Ectodermal cell (in vitro differentiated cells): ENCODE measurements at regions not wholly inside any gene's neighbourhood (a gene's known extent, or its start where the extent isn't known, plus 50 kb on each side); places are given as distances from the start of the nearest gene placed in this dataset.

Experiments
- H3K27ac ChIP-seq: 2 replicates; pipeline ENCODE4 v1.7.0; 2013; ENCODE audit warnings: mild to moderate bottlenecking, low read depth, low read length; ENCODE audit not compliant: insufficient read depth, poor library complexity, severe bottlenecking
- H3K27me3 ChIP-seq: 2 replicates; pipeline ENCODE4 v1.7.0; 2013; ENCODE audit warnings: mild to moderate bottlenecking, low read length; ENCODE audit not compliant: insufficient read depth, control insufficient read depth, poor library complexity, severe bottlenecking
- H3K36me3 ChIP-seq: one replicate; pipeline ENCODE4 v1.7.0; 2013; ENCODE audit warnings: low read length; ENCODE audit not compliant: control insufficient read depth, insufficient read depth
- H3K4me1 ChIP-seq: one replicate; pipeline ENCODE4 v1.7.0; 2013; ENCODE audit warnings: low read length; ENCODE audit not compliant: control insufficient read depth, insufficient read depth
- H3K4me3 ChIP-seq: 2 replicates; pipeline ENCODE4 v1.7.0; 2013; ENCODE audit warnings: low read depth, low read length, control low read depth; ENCODE audit not compliant: insufficient read depth
- H3K9me3 ChIP-seq: 2 replicates; pipeline ENCODE4 v1.7.0; 2013; ENCODE audit warnings: mild to moderate bottlenecking, low read length, moderate library complexity; ENCODE audit not compliant: control insufficient read depth
- WGBS, 2 experiments: methylation state at CpG; one replicate each; pipeline ENCODE4 v1.1.7; 2013; ENCODE audit warnings: missing lambda C conversion rate in 2 of 2; 5-methylcytosine and 5-hydroxymethylcytosine counted together

DNA sequence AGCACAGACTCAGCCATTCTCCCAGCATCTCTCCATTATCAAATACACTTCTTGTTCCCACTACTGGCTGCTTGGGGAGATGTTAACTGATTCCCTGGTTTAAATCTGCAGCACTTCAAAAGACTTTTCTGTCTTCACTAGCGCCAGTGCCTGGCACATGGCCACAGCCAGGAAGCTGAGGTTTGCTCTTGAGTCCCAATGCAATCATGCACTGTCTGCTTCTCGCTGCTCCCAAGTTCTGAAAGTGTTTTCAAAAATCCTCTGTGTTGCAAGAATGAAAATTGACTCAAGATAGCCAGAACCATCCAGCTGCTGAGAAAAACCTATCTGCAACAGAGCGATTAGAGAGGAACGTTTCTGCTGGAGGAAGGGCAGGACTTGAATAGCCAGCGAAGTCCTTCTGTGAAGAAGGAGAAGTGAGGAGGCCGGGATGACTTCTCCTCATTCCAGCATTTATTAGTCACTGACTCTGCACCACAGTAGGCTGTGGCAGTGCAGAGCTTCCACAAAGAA is 358.4 kb upstream of the NR2F2 start:
- no peak overlapping the region for H3K4me3 ChIP-seq
- peaks cover 10% of the 10 kb centered on the region for H3K4me1 ChIP-seq
- no peak overlapping the region for H3K27ac ChIP-seq
- no peaks in the 10 kb centered on the region for H3K27me3 ChIP-seq
- no peaks in the 10 kb centered on the region for H3K9me3 ChIP-seq
- H3K36me3 ChIP-seq: no peaks in the 10 kb centered on the region
- WGBS, 2 experiments: 93 to 94% methylated on average over 6 of the region's 6 CpGs

DNA sequence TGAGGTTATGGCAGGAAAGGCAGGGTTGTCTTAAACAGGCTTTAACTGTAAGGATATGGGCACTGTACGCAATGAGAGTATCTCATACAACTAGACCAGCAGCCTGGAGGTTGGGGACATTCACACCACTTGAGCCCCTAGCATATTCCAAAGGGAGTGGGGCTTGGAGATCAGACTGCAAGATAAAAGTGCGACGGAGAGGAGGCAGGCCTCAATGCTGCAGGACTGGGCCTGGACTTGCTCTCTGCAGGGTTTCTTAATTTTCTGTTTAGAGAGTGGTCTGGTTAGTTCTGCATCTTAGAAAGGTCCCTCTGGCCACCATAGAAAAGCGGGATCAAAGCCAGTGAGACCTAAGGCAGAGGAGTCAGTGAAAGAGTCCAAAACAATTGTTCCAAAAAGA is 357.7 kb upstream of the NR2F2 start:
- Histone ChIP-seq H3K9me3 (no peaks in the 10 kb centered on the region), H3K4me1 (peaks cover 10% of the 10 kb centered on the region), H3K4me3 (no peak overlapping the region), H3K36me3 (no peaks in the 10 kb centered on the region), H3K27ac (no peak overlapping the region), H3K27me3 (no peaks in the 10 kb centered on the region)
- WGBS, 2 experiments: 94 to 96% methylated on average over 4 of the region's 4 CpGs

DNA sequence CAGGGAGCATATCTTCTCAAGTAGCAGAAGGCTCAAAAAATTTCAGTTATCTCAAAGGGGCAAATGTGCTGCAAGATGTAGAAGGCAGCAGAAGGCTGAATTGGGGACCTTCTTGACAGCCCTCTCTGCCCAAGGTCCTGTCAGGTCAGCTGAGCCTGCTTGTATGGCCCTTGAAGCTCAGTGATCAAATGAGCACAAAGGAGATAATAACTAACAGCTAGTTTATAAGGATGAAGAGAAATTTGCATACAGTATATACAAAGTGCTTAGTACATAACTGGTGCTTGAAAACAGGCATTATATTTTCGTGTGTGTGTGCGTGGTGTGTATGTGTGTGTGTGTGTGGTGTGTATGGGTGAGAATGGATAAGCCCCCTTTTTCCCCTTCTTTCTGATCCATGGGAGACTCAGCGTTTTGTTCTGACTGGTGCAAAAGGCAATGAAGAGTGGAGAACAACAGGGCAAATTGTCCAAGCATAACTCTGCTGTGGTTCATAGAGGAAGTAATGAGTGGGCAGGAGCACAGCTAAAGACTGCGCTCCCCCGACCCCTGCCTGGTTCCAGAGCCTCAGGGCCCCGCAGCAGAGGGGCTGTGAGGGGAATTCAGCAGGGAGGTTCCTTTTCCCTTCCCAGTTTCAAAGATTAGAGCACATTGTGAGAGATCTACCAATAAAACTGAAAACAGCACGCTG is 356.8 kb upstream of the NR2F2 start:
- Histone ChIP-seq H3K4me3 (no peak overlapping the region), H3K9me3 (no peaks in the 10 kb centered on the region), H3K27ac (no peak overlapping the region), H3K4me1 (peaks cover 16% of the 10 kb centered on the region), H3K36me3 (no peaks in the 10 kb centered on the region), H3K27me3 (no peaks in the 10 kb centered on the region)
- 78 to 95% methylated on average over 7 of the region's 7 CpGs for whole genome bisulfite sequencing, 2 experiments

DNA sequence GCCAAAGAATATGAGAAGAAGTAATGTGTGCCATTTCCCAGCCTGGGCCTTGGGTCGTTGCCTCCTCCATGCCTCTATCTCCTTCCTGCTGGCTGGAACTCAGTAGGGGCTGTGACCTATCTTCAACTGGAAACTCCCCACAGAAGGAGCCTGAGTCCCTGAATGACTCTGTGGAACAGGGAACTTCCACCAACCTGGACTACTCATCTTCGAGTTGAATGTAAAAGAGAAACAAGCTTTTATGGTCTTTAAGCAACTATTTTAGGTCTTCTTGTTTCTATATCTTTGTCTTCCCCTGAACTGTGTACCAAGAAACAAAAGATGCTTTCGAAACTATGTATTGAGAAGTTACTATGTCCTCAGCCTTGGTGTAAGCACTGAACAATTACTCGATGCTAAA is 355.3 kb upstream of the NR2F2 start:
- Histone ChIP-seq H3K27ac (no peak overlapping the region), H3K9me3 (no peaks in the 10 kb centered on the region), H3K27me3 (no peaks in the 10 kb centered on the region), H3K4me1 (peaks cover 17% of the 10 kb centered on the region), H3K4me3 (no peak overlapping the region), H3K36me3 (no peaks in the 10 kb centered on the region)
- WGBS, 2 experiments: 94% methylated on average over 4 of the region's 4 CpGs

DNA sequence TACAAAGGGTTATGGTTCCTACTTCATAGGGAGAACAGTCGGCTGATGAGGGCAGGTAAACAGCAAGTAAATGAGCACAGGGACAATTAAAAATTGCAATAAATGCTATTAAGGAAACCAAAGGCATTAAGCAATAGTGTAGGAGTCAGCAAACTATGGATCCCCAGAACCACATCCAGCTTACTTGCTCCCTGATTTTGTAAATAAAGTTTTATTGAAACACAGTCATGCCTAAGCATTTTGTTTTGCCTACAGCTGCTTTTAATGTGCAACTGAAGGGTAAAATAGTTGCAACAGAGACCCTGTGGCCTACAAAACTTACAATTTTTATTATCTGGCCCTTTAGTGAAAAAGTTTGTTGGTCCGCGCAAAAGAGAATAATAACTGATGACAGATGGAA is 351.2 kb upstream of the NR2F2 start:
- Histone ChIP-seq H3K27me3 (no peaks in the 10 kb centered on the region), H3K36me3 (no peaks in the 10 kb centered on the region), H3K9me3 (no peaks in the 10 kb centered on the region), H3K4me3 (no peak overlapping the region), H3K4me1 (peaks cover 8% of the 10 kb centered on the region), H3K27ac (no peak overlapping the region)
- 95 to 97% methylated on average over 3 of the region's 3 CpGs for WGBS, 2 experiments

DNA sequence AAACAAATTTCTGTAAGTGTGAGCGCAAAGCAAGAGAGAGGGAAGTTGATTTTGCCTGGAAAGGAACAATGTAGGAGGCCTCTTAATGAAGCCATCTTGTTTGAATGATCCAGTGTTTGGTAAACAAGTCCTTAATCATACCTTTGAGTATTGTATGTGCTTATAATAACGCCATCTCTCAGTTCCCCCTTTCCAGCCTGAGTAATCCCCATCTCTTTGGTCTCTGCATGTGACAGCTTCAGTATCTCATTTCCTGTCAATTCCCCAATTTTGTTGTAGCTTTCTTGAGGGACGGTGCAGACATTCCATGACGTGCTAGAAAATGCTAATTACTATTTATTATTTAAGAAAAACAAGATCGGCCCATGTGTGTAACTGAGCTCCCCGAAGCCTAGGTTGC is 349.3 kb upstream of the NR2F2 start:
- no peak overlapping the region for H3K4me3 ChIP-seq
- no peaks in the 10 kb centered on the region for H3K27me3 ChIP-seq
- H3K27ac ChIP-seq: no peak overlapping the region
- no peaks in the 10 kb centered on the region for H3K36me3 ChIP-seq
- H3K4me1 ChIP-seq: peaks cover 7% of the 10 kb centered on the region
- WGBS, 2 experiments: 90 to 95% methylated on average over 4 to 6 of the region's 6 CpGs
- H3K9me3 ChIP-seq: no peaks in the 10 kb centered on the region

DNA sequence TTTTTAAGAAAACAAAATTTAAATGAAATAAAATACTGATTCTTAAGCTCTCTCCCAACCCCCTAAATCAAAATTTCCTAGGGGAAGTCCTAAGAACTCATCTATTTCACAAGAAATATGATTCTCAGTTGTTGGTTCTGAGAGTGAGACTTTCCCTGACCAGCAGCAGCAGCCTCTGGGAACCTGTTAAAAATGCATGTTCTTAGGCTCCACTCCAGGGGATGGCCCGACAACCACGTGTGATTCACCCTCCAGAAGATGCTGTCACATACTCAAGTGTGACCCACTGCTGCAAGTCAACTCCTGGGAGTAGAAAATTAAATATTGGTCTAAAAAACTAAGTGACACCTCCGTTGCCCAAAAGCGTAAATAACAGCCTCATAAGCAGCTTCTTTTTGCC is 343.2 kb upstream of the NR2F2 start:
- Histone ChIP-seq H3K4me3 (no peak overlapping the region), H3K9me3 (no peaks in the 10 kb centered on the region), H3K27ac (no peak overlapping the region), H3K27me3 (no peaks in the 10 kb centered on the region), H3K36me3 (no peaks in the 10 kb centered on the region), H3K4me1 (peaks cover 12% of the 10 kb centered on the region)
- 75 to 78% methylated on average over 4 of the region's 4 CpGs for WGBS, 2 experiments

DNA sequence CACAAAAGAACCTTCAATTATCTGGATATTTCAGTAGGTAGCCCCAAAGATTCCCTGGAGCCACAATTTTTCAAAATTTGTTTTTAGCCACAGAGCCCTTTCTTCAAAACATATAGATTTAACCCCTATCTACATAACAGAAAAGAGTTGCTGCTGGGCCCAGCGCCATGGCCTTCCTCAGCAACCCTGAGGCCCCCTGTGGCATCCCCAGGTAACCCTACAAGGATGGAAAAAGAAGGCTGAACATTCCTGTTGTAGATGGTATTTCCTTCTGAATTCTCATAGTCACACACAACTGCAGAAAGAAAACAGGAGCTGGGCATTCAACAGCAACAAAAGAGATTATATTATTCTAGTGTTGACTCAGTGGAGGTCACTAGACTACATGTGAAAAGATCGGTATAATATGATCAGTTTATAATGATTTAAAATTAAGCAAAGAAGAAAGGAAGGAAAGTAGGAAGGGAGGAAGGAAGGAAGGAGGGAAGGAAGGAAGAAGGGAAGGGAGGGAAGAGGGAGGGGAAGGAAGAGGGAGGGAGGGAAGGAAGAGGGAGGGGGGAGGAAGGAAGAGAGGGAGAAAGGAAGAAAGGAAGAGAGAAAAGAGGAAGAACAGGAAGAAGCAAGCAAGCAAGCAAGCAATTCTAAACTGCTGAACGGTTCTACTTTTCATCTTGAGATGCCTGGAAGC is 342.5 kb upstream of the NR2F2 start:
- H3K27ac ChIP-seq: no peak overlapping the region
- H3K4me1 ChIP-seq: peaks cover 12% of the 10 kb centered on the region
- H3K4me3 ChIP-seq: no peak overlapping the region
- WGBS, 2 experiments: 58 to 69% methylated on average over 3 of the region's 3 CpGs
- H3K9me3 ChIP-seq: no peaks in the 10 kb centered on the region
- H3K27me3 ChIP-seq: no peaks in the 10 kb centered on the region
- no peaks in the 10 kb centered on the region for H3K36me3 ChIP-seq

DNA sequence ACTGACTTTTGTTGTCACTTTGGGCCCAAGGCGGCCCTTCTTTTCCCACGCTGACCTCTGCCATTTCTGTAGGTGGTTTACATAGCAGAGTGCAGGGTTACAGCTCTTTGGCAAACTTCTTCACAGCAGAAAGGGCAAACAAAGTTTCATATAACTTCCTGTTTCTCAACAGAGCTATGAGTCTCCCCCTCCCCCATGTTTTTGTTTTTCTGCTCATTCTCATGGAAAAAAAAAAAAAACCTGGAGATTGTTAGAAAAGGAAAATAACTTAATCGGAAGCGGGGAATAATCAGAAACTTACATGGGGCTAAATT is 342.0 kb upstream of the NR2F2 start:
- 77 to 79% methylated on average over 4 of the region's 4 CpGs for WGBS, 2 experiments
- no peak overlapping the region for H3K27ac ChIP-seq
- H3K9me3 ChIP-seq: no peaks in the 10 kb centered on the region
- no peak overlapping the region for H3K4me3 ChIP-seq
- no peaks in the 10 kb centered on the region for H3K27me3 ChIP-seq
- H3K36me3 ChIP-seq: no peaks in the 10 kb centered on the region
- peaks cover 12% of the 10 kb centered on the region for H3K4me1 ChIP-seq

DNA sequence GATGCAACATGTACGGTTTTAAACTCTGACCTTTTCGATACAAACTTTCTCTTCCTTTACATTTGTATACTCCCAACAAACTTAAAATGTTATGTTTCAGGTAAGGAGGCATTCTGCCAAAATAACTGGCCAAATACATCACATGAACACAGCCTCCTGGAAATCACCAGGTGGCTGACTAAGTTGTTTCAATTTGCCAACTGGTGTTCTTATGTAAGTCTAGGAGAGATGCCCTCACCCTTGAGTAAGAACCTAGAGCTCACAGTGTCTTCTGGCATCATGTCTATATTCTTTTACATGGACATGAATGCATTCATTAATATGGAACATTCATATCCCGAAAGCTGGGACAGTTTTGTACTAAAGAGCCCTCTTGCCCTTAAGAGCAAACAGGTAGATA is 341.1 kb upstream of the NR2F2 start:
- Histone ChIP-seq H3K27ac (no peak overlapping the region), H3K36me3 (no peaks in the 10 kb centered on the region), H3K9me3 (no peaks in the 10 kb centered on the region), H3K4me1 (peaks cover 12% of the 10 kb centered on the region), H3K27me3 (no peaks in the 10 kb centered on the region), H3K4me3 (no peak overlapping the region)
- WGBS, 2 experiments: 95 to 100% methylated on average over 3 of the region's 3 CpGs
